Transverse colon (tissue), 4 donors: ENCODE measurements at regions not wholly inside any gene's neighbourhood (a gene's known extent, or its start where the extent isn't known, plus 50 kb on each side); places are given as distances from the start of the nearest gene placed in this dataset.

Experiments
- DNase-seq: peaks from one replicate; pipeline ENCODE4 v3.0.0-alpha.2; 2019
- H3K27ac ChIP-seq, 4 donors: fragments of 200-600 bp; sonication (generic); 2 replicates each; pipeline ENCODE4 v1.5.1; 2016 to 2018; ENCODE audit warnings: inconsistent platforms in 4 of 4
- H3K27me3 ChIP-seq: fragments of 200-600 bp; sonication (generic); 2 replicates; pipeline ENCODE4 v1.5.1; 2017; ENCODE audit warnings: inconsistent platforms
- H3K36me3 ChIP-seq, 4 donors: fragments of 200-600 bp; sonication (generic); 2 replicates each; pipeline ENCODE4 v1.5.1; 2017 to 2019; ENCODE audit warnings: inconsistent platforms in 4 of 4
- H3K4me1 ChIP-seq, 4 donors: fragments of 200-600 bp; sonication (generic); 2 replicates each; pipeline ENCODE4 v1.5.1; 2017 to 2020; ENCODE audit warnings: inconsistent platforms in 4 of 4
- H3K4me3 ChIP-seq, 4 donors: fragments of 200-600 bp; sonication (generic); 1 replicate in 1 of 4; 2 replicates in 3 of 4; pipeline versions ENCODE4 v1.5.1 to v1.6.1; 2017 to 2019; ENCODE audit warnings: inconsistent platforms in 4 of 4
- H3K9me3 ChIP-seq, 2 donors: fragments of 200-600 bp; sonication (generic); 2 replicates each; pipeline ENCODE4 v1.5.1; 2017 to 2019; ENCODE audit warnings: inconsistent platforms in 2 of 2
- EP300 ChIP-seq: sonication (generic); formaldehyde crosslinking; IDR thresholded peaks from one replicate; pipeline ENCODE4 v1.6.1; 2017; ENCODE audit warnings: antibody characterized with exemption, low read depth
- POLR2A ChIP-seq: fragments of 450-650 bp; IDR thresholded peaks from one replicate; pipeline ENCODE4 v1.6.1; 2016; ENCODE audit warnings: antibody characterized with exemption, mild to moderate bottlenecking, moderate library complexity
- POLR2AphosphoS5 ChIP-seq, 3 donors: sonication (generic); formaldehyde crosslinking; IDR thresholded peaks; one replicate each; pipeline ENCODE4 v1.6.1; 2016; ENCODE audit warnings: antibody characterized with exemption in 3 of 3
- WGBS, 2 donors: methylation state at CpG; one replicate each; pipeline ENCODE4 v1.1.5; 2018; ENCODE audit warnings: low coverage in 1 of 2; 5-methylcytosine and 5-hydroxymethylcytosine counted together
- in situ Hi-C, 4 donors: fragments of 200-750 bp; cut with MboI; loops; one replicate each; pipeline versions ENCODE4 v1.15.0 to v1.15.1; 2017; ENCODE audit warnings: low sequenced_read_pairs in 3 of 4, low pct_ligation_motif_present in 1 of 4, low pct_unique_long_range_greater_than_20kb in 1 of 4
- intact Hi-C: fragments of 100-400 bp; cut with DNase I; formaldehyde crosslinking; loops from one replicate; pipeline ENCODE4 v1.15.1; 2023; ENCODE audit warnings: low total_unique reads
- TF ChIP-seq, protein P1 (sequence below), 5 experiments: fragments of 200-600 bp in 3 of 5; fragments of 450-650 bp in 2 of 5; sonication (generic) in 3 of 5; IDR thresholded peaks; 1 replicate in 2 of 5; 2 replicates in 3 of 5; pipeline ENCODE4 v1.5.1; 2016 to 2017; ENCODE audit warnings: antibody characterized with exemption in 5 of 5, inconsistent platforms in 3 of 5, mild to moderate bottlenecking in 2 of 5, moderate library complexity in 1 of 5

DNA sequence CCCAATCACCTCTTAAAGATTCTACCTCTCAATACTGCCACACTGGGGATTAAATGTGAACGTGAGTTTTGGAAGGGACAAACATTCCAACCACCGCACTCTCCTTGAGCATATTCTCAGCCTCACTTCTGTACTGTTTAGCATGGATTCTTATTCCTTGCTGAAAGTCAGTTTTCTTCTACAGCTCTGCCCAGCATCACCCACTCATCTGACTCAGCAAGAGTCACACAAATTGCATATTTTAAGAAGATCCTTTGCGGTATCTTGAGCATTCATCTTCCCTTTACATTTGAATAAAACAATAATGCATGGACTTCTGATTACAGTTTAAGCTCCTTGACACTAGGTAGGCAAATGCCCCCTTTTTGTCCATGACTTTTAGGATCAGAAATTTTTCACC is 251.6 kb upstream of the MKLN1 start:
- Histone ChIP-seq H3K36me3 (no peaks in the 10 kb centered on the region), H3K27ac (no peak overlapping the region), H3K4me3 (no peak overlapping the region), H3K27me3 (no peaks in the 10 kb centered on the region), H3K4me1 (peaks cover 7 to 46% (median 19%) of the 10 kb centered on the region in 4 donors), H3K9me3 (no peaks in the 10 kb centered on the region)
- in situ Hi-C loops (no loop called here), intact Hi-C loops (no loop called here)
- WGBS, 2 donors, result 63 to 84% methylated on average over 2 to 3 of the region's 3 CpGs
- DNase-seq, result no peak
- TF ChIP-seq POLR2A, result no peak
- no peak for TF ChIP-seq EP300
- TF ChIP-seq, protein P1, sequence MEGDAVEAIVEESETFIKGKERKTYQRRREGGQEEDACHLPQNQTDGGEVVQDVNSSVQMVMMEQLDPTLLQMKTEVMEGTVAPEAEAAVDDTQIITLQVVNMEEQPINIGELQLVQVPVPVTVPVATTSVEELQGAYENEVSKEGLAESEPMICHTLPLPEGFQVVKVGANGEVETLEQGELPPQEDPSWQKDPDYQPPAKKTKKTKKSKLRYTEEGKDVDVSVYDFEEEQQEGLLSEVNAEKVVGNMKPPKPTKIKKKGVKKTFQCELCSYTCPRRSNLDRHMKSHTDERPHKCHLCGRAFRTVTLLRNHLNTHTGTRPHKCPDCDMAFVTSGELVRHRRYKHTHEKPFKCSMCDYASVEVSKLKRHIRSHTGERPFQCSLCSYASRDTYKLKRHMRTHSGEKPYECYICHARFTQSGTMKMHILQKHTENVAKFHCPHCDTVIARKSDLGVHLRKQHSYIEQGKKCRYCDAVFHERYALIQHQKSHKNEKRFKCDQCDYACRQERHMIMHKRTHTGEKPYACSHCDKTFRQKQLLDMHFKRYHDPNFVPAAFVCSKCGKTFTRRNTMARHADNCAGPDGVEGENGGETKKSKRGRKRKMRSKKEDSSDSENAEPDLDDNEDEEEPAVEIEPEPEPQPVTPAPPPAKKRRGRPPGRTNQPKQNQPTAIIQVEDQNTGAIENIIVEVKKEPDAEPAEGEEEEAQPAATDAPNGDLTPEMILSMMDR (IDR thresholded peaks at IDR 0.05), result no peak
- TF ChIP-seq POLR2AphosphoS5 (IDR thresholded peaks at IDR 0.05), result no peak

DNA sequence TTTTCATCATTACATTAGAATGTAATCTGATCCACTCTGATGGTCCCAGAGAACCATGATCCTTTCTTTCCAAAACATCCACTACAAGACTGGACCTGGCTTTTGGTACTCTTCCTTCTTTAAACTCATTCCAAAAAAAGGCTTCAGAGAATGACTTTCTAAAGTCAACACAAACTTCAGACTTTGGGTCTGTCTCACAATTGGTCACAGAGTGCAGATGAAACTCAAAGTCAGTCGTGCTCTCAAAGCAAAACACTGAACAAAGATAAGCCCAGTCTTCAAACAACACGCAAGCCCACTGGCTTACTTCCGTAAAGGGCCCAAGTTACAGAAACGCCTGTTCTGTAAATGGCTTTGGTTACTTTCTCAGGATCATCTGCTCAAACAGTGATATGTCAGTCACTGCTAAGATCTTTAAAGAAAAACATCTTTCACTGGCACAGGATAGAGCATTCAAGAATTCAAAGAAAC is 250.9 kb upstream of the MKLN1 start:
- 63 to 71% methylated on average over 4 of the region's 4 CpGs for WGBS, 2 donors
- Histone ChIP-seq H3K4me1 (peaks cover 7 to 43% (median 18%) of the 10 kb centered on the region in 4 donors), H3K36me3 (no peaks in the 10 kb centered on the region), H3K27ac (peak overlapping the region in 2 of 4 donors; percentile 2 to 28), H3K9me3 (no peaks in the 10 kb centered on the region), H3K4me3 (no peak overlapping the region), H3K27me3 (no peaks in the 10 kb centered on the region)
- TF ChIP-seq POLR2A (no peak), EP300 (no peak), POLR2AphosphoS5 (IDR thresholded peaks at IDR 0.05) (no peak)
- TF ChIP-seq, protein P1 (IDR thresholded peaks at IDR 0.05), result no peak
- no peak for DNase-seq
- intact Hi-C loops (no loop called here), in situ Hi-C loops (no loop called here)

DNA sequence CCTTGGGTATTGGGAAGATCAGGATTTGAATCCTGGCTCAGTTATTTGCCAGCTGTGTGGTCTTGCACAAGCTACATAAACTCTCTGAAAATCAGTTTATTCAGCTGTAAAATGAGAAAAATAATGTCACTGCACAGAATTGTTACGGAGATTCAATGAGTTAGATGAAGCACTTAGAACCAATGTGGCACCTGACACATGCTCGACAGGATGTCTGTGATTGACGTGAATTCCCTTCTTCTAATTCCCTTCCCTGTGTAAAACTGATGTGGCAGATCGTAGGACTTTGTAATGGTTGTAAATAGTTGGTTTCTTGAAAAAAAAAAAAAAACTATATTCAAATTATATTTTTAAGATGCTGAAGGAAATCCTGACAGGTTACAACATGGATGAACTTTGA is 249.9 kb upstream of the MKLN1 start:
- intact Hi-C loops, result no loop called here

GRCh38 chr7:131080754-131081153 is 246.9 kb upstream of the MKLN1 start:
- no peak overlapping the region for H3K27ac ChIP-seq
- no peaks in the 10 kb centered on the region for H3K27me3 ChIP-seq
- 70 to 81% methylated on average over 3 to 5 of the region's 5 CpGs for WGBS, 2 donors
- no peaks in the 10 kb centered on the region for H3K36me3 ChIP-seq
- DNase-seq, result no peak
- in situ Hi-C loops (no loop called here), intact Hi-C loops (no loop called here)
- H3K4me1 ChIP-seq, result peaks cover 0 to 25% (median 8%) of the 10 kb centered on the region in 4 donors
- TF ChIP-seq EP300 (no peak), POLR2AphosphoS5 (IDR thresholded peaks at IDR 0.05) (no peak), POLR2A (no peak)
- TF ChIP-seq, protein P1 (IDR thresholded peaks at IDR 0.05), result no peak
- no peaks in the 10 kb centered on the region for H3K9me3 ChIP-seq
- H3K4me3 ChIP-seq, result no peak overlapping the region

More for the DNA sequence above, 249.9 kb upstream of the MKLN1 start:
- H3K36me3 ChIP-seq, result no peaks in the 10 kb centered on the region
- H3K9me3 ChIP-seq, result no peaks in the 10 kb centered on the region
- no peak overlapping the region for H3K4me3 ChIP-seq
- DNase-seq, result no peak
- TF ChIP-seq, protein P1 (IDR thresholded peaks at IDR 0.05), result no peak
- TF ChIP-seq POLR2A (no peak), EP300 (no peak), POLR2AphosphoS5 (IDR thresholded peaks at IDR 0.05) (no peak)
- no peak overlapping the region for H3K27ac ChIP-seq
- in situ Hi-C loops, result no loop called here
- 66 to 69% methylated on average over 4 of the region's 4 CpGs for whole genome bisulfite sequencing, 2 donors
- no peaks in the 10 kb centered on the region for H3K27me3 ChIP-seq
- peaks cover 5 to 33% (median 11%) of the 10 kb centered on the region in 4 donors for H3K4me1 ChIP-seq
